RWPE1 (cell line): ENCODE measurements at regions not wholly inside any gene's neighbourhood (a gene's known extent, or its start where the extent isn't known, plus 50 kb on each side); places are given as distances from the start of the nearest gene placed in this dataset.

ENCODE experiments used
- CTCF ChIA-PET: fragments of 350-600 bp; sonication (Branson Sonifier 250); formaldehyde crosslinking; extraction: SDS; loops from one replicate; lab custom pipeline; 2021; lab: Yijun Ruan, JAX
- POLR2A ChIA-PET: fragments of 400-600 bp; formaldehyde crosslinking; extraction: SDS; loops from one replicate; lab custom pipeline; 2020; ENCODE audit warnings: antibody characterized with exemption; ENCODE audit not compliant: low non-redundant PET; lab: Yijun Ruan, JAX
- DNase-seq: peaks from one replicate; pipeline ENCODE4 v3.0.0; 2012; ENCODE audit warnings: low spot score
- H3K27ac ChIP-seq: fragments of 450-650 bp; 2 replicates; pipeline ENCODE4 v1.5.1; 2017
- CTCF ChIP-seq: fragments of 450-650 bp; conservative IDR thresholded peaks from 2 replicates; pipeline ENCODE4 v1.5.1; 2017; ENCODE audit warnings: low read depth, mild to moderate bottlenecking

DNA sequence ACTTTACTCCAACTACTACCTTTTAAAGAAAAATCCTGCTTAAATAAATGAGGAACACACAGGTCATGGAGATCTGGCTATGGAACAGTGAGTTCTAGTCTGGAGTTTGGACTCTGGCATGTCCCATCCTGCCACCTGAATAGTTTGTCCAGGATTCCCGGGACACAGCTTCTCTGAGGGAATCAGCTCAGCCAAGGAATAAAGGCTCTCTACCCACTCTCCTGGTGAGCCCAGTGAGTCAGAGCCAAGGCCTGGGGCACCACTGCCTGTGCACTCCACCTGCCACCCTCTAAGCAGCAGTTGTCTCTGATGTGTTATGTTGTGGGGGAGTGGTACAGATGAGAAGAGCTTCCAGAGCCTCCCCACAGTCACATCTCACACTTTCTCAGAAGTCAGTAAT, 113.5 kb downstream of the HTR5A start:
- ChIA-PET CTCF (no interaction called here), POLR2A (no interaction called here)
- no peak overlapping the region for H3K27ac ChIP-seq
- DNase-seq = no peak
- TF ChIP-seq CTCF = no peak

- no peak overlapping the region for H3K27ac ChIP-seq
- DNase-seq = no peak
- ChIA-PET POLR2A (no interaction called here), CTCF (no interaction called here)
- no peak for TF ChIP-seq CTCF
Observed at GRCh38 chr7:155184923-155185322, 112.8 kb upstream of the INSIG1 start.

DNA sequence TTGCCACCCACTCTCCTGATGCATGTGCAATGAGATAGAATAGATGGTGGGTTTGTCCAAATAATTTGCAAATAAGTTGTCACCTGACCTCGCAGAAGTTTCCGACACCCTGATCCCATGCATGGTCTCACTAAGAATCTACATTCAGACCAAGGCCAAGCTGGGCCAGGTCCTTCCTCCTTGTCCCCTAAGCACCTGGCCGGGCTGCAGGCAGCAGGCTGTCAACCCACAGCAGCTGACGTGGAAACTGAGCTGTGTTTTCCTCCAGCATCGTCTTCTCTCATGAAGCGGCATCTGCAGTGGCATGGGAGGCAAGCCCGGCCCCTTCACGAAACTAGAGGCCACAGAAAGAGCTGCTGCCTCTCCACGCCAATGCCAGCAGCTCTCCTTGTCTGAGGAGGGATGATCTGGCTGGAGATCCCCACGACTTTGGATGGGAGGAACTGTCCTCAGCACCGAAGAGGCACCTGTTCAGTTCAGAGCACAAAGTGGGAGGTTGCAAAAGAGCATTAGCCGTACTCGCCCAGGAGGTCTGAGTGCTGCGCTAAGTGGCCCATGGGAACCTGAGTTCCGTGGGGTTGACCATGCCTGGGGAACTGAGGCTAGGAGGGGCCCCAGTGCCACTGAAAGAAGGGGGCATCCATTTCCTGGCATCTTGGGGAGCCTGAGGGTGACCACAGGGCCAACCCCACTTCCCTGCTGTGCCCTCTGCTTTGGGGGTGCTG, 110.5 kb upstream of the INSIG1 start:
- ChIA-PET CTCF (no interaction called here), POLR2A (no interaction called here)
- DNase-seq = no peak
- no peak for TF ChIP-seq CTCF
- no peak overlapping the region for H3K27ac ChIP-seq

GRCh38 chr7:155188357-155188756, 109.3 kb upstream of the INSIG1 start:
- H3K27ac ChIP-seq = no peak overlapping the region
- TF ChIP-seq CTCF = no peak
- CTCF ChIA-PET = interaction anchor here (1.0 to 1.8 kb wide), 2 partner anchors 15 to 157 kb away, joined by 3 to 6 read pairs; no protein-coding TSS in a partner anchor
- no peak for DNase-seq
- POLR2A ChIA-PET = no interaction called here

DNA sequence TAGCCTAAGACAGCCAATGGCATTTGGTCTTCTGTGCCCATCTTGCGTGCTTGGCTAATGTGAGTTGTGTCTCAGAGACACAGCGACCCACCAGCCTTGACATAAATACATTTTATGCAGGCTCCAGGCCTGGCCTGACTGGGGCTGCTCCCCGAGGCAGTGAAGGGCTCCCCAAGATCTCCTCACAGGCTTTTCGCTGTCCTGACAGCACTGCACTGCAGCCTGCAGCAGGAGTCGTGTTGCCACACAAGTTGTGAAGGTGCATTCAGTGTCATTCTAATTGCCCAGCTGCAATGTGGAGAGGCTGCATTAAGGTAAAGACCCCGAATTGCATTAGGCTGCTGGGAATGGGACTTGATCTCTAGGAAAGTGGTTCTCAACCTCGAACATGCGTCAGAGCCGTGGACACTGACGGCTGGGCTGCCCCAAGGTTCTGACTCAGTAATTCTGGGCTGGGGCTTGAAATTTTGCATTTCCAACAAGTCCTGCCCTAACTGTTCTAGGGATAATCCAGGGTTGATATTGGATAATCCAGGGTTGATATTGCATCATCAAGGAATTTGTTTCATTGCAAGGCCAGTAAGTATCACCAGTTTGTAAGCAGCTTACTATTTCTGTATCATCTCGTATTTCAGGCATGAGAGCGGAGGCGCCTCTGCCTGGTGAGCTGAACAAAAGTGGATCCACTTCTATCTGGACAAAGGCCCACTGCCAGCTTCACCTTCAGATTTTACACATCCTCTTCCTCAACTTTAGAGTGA, 108.7 kb upstream of the INSIG1 start:
- no peak for TF ChIP-seq CTCF
- DNase-seq = peak; percentile 12
- no peak overlapping the region for H3K27ac ChIP-seq
- POLR2A ChIA-PET = no interaction called here
- CTCF ChIA-PET = interaction anchor here (0.7 to 1.8 kb wide), 3 partner anchors 9 to 156 kb away, joined by 3 to 6 read pairs (median 4); no protein-coding TSS in a partner anchor

DNA sequence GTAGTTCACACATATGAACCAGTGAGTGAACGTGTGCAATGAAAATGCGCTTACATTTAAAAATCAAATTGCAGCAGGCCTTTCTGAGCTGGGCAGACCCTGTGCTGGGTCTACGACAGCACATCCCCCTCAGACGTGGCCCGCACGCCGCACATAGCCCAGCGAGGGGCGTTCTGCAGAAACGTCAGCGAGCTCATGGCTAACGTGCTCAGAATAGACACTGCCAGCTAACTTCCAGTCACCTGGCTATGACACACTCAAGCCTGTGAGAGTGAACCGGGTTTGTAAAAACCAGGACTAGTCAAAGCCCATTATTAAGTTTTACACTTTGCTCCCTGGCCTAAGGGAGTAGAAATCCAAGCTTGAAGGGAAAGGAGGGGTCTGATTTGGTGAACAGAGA, 108.1 kb upstream of the INSIG1 start:
- TF ChIP-seq CTCF = no peak
- H3K27ac ChIP-seq = no peak overlapping the region
- ChIA-PET CTCF (interaction anchor here (0.7 to 1.8 kb wide), 4 partner anchors 10 to 155 kb away, joined by 3 to 6 read pairs (median 4); no protein-coding TSS in a partner anchor), POLR2A (no interaction called here)
- no peak for DNase-seq
